ENCODE measurements at regions not wholly inside any gene's neighbourhood (a gene's known extent, or its start where the extent isn't known, plus 50 kb on each side); places are given as distances from the start of the nearest gene placed in this dataset.

DNA sequence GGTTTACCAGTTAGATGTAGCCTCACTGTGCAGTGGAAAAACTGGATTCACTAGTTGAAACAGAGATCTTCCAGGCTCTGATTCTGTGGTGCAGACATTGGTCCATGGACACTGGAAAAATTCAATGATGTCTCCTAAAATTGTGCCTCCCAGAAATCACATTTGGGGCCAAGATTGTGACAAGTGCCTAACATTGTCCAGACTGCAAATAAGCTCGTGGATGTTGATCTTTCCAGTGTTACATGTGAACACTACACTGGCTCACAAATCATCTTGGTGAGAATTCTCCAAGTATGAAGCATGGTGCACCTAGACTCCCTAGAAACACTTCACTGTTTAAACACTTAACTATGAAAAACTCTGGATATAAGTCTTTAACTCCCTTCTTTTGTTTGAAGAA, 140.4 kb downstream of the HAO1 start:
- TF ChIP-seq, protein P1, sequence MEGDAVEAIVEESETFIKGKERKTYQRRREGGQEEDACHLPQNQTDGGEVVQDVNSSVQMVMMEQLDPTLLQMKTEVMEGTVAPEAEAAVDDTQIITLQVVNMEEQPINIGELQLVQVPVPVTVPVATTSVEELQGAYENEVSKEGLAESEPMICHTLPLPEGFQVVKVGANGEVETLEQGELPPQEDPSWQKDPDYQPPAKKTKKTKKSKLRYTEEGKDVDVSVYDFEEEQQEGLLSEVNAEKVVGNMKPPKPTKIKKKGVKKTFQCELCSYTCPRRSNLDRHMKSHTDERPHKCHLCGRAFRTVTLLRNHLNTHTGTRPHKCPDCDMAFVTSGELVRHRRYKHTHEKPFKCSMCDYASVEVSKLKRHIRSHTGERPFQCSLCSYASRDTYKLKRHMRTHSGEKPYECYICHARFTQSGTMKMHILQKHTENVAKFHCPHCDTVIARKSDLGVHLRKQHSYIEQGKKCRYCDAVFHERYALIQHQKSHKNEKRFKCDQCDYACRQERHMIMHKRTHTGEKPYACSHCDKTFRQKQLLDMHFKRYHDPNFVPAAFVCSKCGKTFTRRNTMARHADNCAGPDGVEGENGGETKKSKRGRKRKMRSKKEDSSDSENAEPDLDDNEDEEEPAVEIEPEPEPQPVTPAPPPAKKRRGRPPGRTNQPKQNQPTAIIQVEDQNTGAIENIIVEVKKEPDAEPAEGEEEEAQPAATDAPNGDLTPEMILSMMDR (conservative IDR thresholded peaks at IDR 0.05; ENCODE audit: low read depth, low read length): no peak
- TF ChIP-seq POLR2A (IDR thresholded peaks at IDR 0.05; ENCODE audit: low read depth, low read length): no peak
- TF ChIP-seq BHLHE40 (IDR thresholded peaks at IDR 0.05; ENCODE audit: low read depth, low read length): no peak
- no peak for TF ChIP-seq MXI1 (IDR thresholded peaks at IDR 0.05; ENCODE audit: borderline replicate concordance, low read depth, low read length)
- TF ChIP-seq MAFK (IDR thresholded peaks at IDR 0.05; ENCODE audit: low read depth, low read length): no peak
- TF ChIP-seq SMC3 (IDR thresholded peaks at IDR 0.05; ENCODE audit: low read depth, low read length): no peak
- no peak for TF ChIP-seq RCOR1 (IDR thresholded peaks at IDR 0.05; ENCODE audit: insufficient replicate concordance, low read length)
- TF ChIP-seq NFE2L2 (IDR thresholded peaks at IDR 0.05; ENCODE audit: low read depth, low read length): no peak
